ENCODE measurements at regions not wholly inside any gene's neighbourhood (a gene's known extent, or its start where the extent isn't known, plus 50 kb on each side); places are given as distances from the start of the nearest gene placed in this dataset.

DNA sequence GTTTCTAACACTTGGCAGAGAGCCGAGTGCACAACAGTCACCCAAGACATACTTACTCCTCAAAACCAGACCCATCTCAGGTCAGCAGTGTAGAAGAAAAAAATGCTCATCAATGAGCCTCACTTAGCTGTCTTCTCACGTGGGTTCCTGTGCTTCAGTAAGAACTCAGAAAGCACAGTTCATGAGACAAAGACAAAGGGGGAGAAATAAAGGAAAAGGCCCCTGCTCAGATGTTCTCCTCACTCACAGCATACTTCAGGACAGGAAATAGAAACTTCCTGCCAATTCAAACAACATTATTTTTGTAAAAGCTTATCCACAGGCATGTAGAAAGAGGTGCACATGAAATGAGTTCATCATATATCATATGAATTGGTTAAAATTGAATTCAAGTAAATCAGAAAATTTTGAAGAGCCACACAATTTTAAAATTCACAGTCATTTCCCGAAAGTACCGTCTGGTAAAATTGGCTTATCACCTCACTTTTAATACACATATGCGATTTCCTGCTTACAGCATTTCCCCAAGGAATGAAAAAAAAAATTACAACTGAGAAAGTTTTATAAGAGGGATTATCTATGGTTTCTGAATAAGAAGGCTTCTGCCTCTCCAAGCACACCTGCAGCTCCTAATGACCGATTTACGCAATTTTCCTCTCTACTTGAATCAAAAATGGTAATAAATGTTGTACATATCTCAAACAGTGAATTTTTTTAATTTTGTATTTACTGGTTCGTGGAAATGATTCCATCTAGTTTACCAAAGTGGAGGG is 328.3 kb downstream of the TMEM167A start:
- DNase-seq (ENCODE audit: low read depth in 1 of 2, low spot score in 1 of 2) = peak in 1 of 2 donors; percentile 45
- TF ChIP-seq, protein P1, sequence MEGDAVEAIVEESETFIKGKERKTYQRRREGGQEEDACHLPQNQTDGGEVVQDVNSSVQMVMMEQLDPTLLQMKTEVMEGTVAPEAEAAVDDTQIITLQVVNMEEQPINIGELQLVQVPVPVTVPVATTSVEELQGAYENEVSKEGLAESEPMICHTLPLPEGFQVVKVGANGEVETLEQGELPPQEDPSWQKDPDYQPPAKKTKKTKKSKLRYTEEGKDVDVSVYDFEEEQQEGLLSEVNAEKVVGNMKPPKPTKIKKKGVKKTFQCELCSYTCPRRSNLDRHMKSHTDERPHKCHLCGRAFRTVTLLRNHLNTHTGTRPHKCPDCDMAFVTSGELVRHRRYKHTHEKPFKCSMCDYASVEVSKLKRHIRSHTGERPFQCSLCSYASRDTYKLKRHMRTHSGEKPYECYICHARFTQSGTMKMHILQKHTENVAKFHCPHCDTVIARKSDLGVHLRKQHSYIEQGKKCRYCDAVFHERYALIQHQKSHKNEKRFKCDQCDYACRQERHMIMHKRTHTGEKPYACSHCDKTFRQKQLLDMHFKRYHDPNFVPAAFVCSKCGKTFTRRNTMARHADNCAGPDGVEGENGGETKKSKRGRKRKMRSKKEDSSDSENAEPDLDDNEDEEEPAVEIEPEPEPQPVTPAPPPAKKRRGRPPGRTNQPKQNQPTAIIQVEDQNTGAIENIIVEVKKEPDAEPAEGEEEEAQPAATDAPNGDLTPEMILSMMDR (IDR thresholded peaks at IDR 0.05; ENCODE audit: low read depth, low read length) = no peak
- Histone ChIP-seq H3K27ac (no peak overlapping the region), H3K36me3 (no peaks in the 10 kb centered on the region), H3K4me3 (no peak overlapping the region), H3K9me3 (ENCODE audit: low read depth) (no peaks in the 10 kb centered on the region), H3K27me3 (no peaks in the 10 kb centered on the region), H3K4me1 (ENCODE audit: low read depth) (no peaks in the 10 kb centered on the region)

DNA sequence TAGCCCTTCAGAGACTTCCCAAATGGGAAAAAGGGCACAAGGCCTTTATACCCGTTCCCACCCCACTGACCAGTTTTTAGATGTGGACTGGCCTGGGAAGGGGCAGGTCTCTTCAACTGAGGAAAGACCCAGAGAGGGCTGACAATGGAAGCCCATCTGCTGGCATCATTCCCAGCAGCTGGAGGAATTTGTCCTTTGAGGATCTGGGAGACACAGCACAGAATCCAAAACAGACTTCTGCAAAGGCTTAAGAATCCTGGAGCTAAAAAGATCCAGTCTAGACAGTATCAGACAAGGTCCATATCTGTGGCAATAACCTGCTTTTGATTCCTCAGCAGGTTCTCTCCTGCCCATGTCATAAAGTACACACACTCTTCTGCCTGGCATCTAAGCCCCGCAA is 329.2 kb downstream of the TMEM167A start:
- H3K9me3 ChIP-seq (ENCODE audit: low read depth) = no peaks in the 10 kb centered on the region
- no peak for DNase-seq (ENCODE audit: low read depth in 1 of 2, low spot score in 1 of 2)
- no peak overlapping the region for H3K4me3 ChIP-seq
- no peaks in the 10 kb centered on the region for H3K36me3 ChIP-seq
- H3K27me3 ChIP-seq = no peaks in the 10 kb centered on the region
- H3K27ac ChIP-seq = no peak overlapping the region
- no peaks in the 10 kb centered on the region for H3K4me1 ChIP-seq (ENCODE audit: low read depth)
- TF ChIP-seq, protein P1 (IDR thresholded peaks at IDR 0.05; ENCODE audit: low read depth, low read length) = no peak

DNA sequence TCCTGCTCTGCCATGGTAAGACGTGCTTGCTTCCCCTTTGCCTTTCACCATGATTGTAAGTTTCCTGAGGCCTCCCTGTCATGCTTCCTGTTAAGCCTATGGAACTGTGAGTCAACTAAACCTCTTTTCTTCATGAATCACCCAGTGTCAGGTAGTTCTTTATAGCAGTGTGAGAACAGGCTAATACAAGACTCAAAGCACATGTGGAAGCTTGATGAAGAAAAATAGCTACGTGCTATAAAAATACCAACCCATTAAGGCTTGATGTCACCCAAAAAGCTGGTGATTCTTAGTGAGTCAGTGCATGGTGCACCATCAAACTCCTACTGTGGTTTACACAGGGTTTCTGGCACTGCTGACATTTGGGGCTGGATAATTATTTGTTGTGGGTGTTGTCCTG is 332.2 kb downstream of the TMEM167A start:
- Histone ChIP-seq H3K9me3 (ENCODE audit: low read depth) (no peaks in the 10 kb centered on the region), H3K4me1 (ENCODE audit: low read depth) (no peaks in the 10 kb centered on the region), H3K4me3 (no peak overlapping the region), H3K27me3 (no peaks in the 10 kb centered on the region), H3K27ac (no peak overlapping the region), H3K36me3 (no peaks in the 10 kb centered on the region)
- TF ChIP-seq, protein P1 (IDR thresholded peaks at IDR 0.05; ENCODE audit: low read depth, low read length) = no peak
- DNase-seq (ENCODE audit: low read depth in 1 of 2, low spot score in 1 of 2) = no peak

DNA sequence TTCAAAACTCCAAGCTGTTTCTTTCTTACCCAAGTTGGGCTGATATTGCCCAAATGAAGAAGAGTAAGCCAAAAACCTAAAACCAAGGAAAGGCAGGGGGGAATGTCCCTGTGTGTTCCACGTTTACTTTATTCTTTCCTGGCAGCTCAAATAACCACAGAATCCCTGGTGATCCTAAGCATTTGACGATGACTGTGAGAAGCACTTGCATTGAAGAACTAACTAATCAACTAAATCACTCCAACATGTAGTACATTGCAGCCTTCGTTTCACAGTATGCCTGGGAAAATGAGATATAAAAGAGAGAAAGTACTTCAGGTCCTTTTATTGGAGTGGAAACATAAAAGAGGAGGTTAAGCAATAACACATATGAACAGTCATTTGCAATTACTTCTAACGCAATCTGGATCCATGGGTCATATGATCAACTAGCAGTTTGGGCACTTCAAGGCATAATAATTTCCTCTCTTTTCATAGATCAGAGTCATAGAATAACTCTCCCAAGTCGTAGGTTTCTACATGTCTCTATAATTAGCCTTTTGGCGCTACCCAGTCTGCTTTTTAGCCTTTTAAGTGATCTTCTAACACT is 338.4 kb downstream of the TMEM167A start:
- no peaks in the 10 kb centered on the region for H3K36me3 ChIP-seq
- no peaks in the 10 kb centered on the region for H3K4me1 ChIP-seq (ENCODE audit: low read depth)
- H3K27ac ChIP-seq = no peak overlapping the region
- no peak for DNase-seq (ENCODE audit: low read depth in 1 of 2, low spot score in 1 of 2)
- TF ChIP-seq, protein P1 (IDR thresholded peaks at IDR 0.05; ENCODE audit: low read depth, low read length) = no peak
- H3K9me3 ChIP-seq (ENCODE audit: low read depth) = no peaks in the 10 kb centered on the region
- no peaks in the 10 kb centered on the region for H3K27me3 ChIP-seq
- H3K4me3 ChIP-seq = no peak overlapping the region

DNA sequence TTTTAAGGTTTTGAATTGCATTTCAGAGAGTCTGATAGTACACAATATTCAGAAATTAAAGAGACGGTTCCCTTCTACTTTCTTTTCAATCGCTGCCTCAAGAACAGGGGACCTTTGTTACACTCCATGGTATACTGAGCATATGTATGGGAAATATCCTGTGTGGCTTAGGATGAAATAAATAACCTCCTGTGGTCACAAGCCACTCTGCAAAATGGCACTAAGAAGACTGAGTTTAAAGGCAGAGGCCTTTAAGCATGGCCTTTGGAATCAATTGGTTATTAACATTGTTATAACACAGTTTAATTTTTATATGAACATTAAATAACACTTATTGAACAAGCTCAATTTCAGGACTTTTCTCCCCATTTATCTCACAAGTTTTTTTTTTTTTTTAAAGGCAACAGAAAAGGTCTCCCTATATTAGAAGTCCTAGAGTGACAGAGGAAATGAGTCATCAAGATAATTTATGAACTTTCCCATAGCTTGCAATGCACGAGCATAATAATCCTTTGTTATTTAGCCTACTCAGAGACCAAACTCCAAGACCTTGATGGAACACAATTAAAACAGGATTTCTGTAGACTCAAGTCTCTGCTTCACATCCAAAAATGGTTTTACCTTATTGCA is 341.9 kb downstream of the TMEM167A start:
- H3K9me3 ChIP-seq (ENCODE audit: low read depth) = no peaks in the 10 kb centered on the region
- H3K27ac ChIP-seq = no peak overlapping the region
- TF ChIP-seq, protein P1 (IDR thresholded peaks at IDR 0.05; ENCODE audit: low read depth, low read length) = no peak
- no peaks in the 10 kb centered on the region for H3K4me1 ChIP-seq (ENCODE audit: low read depth)
- DNase-seq (ENCODE audit: low read depth in 1 of 2, low spot score in 1 of 2) = peak in 1 of 2 donors; percentile 84
- no peak overlapping the region for H3K4me3 ChIP-seq
- H3K27me3 ChIP-seq = no peaks in the 10 kb centered on the region
- H3K36me3 ChIP-seq = no peaks in the 10 kb centered on the region

Data from cardiac muscle cell (in vitro differentiated cells and primary cell).